RWPE2 (cell line): ENCODE measurements at regions not wholly inside any gene's neighbourhood (a gene's known extent, or its start where the extent isn't known, plus 50 kb on each side); places are given as distances from the start of the nearest gene placed in this dataset.

Experiments
- ATAC-seq: fragments of 200-7000 bp; cut with Tn5 transposase; 3 replicates; pipeline ENCODE4 v1.9.1; 2021; ENCODE audit warnings: low read depth
- DNase-seq: peaks from one replicate; pipeline ENCODE4 v3.0.0-alpha.2; 2020; ENCODE audit warnings: low spot score
- H3K27ac ChIP-seq: fragments of 450-650 bp; 2 replicates; pipeline ENCODE4 v1.5.1; 2017; ENCODE audit warnings: mild to moderate bottlenecking; ENCODE audit not compliant: poor library complexity, severe bottlenecking
- H3K27me3 ChIP-seq: fragments of 250-450 bp; sonication (Bioruptor Pico); 2 replicates; pipeline ENCODE4 v1.5.1; 2021; ENCODE audit warnings: mild to moderate bottlenecking, moderate library complexity; ENCODE audit not compliant: insufficient read depth, poor library complexity, severe bottlenecking
- H3K36me3 ChIP-seq: fragments of 250-450 bp; sonication (Bioruptor Pico); 2 replicates; pipeline ENCODE4 v1.5.1; 2020; ENCODE audit warnings: low read depth, mild to moderate bottlenecking, moderate library complexity
- H3K4me1 ChIP-seq: fragments of 250-450 bp; sonication (Bioruptor Pico); 2 replicates; pipeline ENCODE4 v1.5.1; 2021; ENCODE audit warnings: mild to moderate bottlenecking, moderate library complexity; ENCODE audit not compliant: insufficient read depth, poor library complexity, severe bottlenecking
- H3K4me3 ChIP-seq: fragments of 250-450 bp; sonication (Bioruptor Pico); 2 replicates; pipeline ENCODE4 v1.5.1; 2021; ENCODE audit warnings: mild to moderate bottlenecking, moderate library complexity; ENCODE audit not compliant: severe bottlenecking
- H3K9me3 ChIP-seq: fragments of 250-450 bp; sonication (Bioruptor Pico); 2 replicates; pipeline ENCODE4 v1.5.1; 2021; ENCODE audit warnings: mild to moderate bottlenecking, moderate library complexity; ENCODE audit not compliant: severe bottlenecking
- TF ChIP-seq, protein P1 (sequence below): fragments of 450-650 bp; IDR thresholded peaks from one replicate; pipeline ENCODE4 v1.5.1; 2017; ENCODE audit warnings: mild to moderate bottlenecking, moderate library complexity; ENCODE audit not compliant: poor library complexity, severe bottlenecking

DNA sequence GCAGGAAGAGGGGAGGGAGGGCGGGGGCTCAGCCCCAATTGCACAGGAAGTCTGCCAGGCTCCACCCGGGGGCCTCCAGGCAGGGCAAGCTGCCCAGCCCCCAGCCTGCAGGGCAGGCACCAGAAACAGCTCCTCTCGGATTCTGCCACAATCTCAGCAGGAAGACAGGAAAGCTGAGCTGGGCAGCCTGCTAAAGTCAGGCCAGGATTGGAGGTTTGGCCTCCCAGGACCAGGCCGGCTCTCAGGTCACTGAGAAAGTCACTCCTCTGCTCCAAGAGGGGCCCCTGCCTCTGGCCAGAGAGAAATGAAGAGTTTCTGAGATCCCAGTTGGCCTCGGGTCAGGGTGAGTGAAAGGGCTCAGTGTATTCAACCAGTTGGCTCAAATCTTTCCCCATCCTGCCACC, 54.6 kb upstream of the STXBP1 start:
- H3K27me3 ChIP-seq: no peaks in the 10 kb centered on the region
- TF ChIP-seq, protein P1, sequence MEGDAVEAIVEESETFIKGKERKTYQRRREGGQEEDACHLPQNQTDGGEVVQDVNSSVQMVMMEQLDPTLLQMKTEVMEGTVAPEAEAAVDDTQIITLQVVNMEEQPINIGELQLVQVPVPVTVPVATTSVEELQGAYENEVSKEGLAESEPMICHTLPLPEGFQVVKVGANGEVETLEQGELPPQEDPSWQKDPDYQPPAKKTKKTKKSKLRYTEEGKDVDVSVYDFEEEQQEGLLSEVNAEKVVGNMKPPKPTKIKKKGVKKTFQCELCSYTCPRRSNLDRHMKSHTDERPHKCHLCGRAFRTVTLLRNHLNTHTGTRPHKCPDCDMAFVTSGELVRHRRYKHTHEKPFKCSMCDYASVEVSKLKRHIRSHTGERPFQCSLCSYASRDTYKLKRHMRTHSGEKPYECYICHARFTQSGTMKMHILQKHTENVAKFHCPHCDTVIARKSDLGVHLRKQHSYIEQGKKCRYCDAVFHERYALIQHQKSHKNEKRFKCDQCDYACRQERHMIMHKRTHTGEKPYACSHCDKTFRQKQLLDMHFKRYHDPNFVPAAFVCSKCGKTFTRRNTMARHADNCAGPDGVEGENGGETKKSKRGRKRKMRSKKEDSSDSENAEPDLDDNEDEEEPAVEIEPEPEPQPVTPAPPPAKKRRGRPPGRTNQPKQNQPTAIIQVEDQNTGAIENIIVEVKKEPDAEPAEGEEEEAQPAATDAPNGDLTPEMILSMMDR: no peak
- no peaks in the 10 kb centered on the region for H3K9me3 ChIP-seq
- no peak overlapping the region for H3K4me3 ChIP-seq
- H3K36me3 ChIP-seq: peaks cover 70% of the 10 kb centered on the region
- peaks cover 71% of the 10 kb centered on the region for H3K4me1 ChIP-seq
- peak; percentile 69 for DNase-seq
- peak; percentile 19 for ATAC-seq
- H3K27ac ChIP-seq: peak overlapping the region; percentile 98

GRCh38 chr9:127557998-127558546, 54.0 kb upstream of the STXBP1 start:
- H3K36me3 ChIP-seq: peaks cover 71% of the 10 kb centered on the region
- TF ChIP-seq, protein P1: no peak
- H3K27me3 ChIP-seq: no peaks in the 10 kb centered on the region
- H3K27ac ChIP-seq: peak overlapping the region; percentile 98
- H3K4me1 ChIP-seq: peaks cover 77% of the 10 kb centered on the region
- peak; percentile 34 for DNase-seq
- no peak overlapping the region for H3K4me3 ChIP-seq
- ATAC-seq: no peak
- no peaks in the 10 kb centered on the region for H3K9me3 ChIP-seq

GRCh38 chr9:127558581-127559246, 53.4 kb upstream of the STXBP1 start:
- Histone ChIP-seq H3K4me1 (peaks cover 84% of the 10 kb centered on the region), H3K4me3 (no peak overlapping the region), H3K36me3 (peaks cover 72% of the 10 kb centered on the region), H3K9me3 (no peaks in the 10 kb centered on the region), H3K27me3 (no peaks in the 10 kb centered on the region), H3K27ac (peak overlapping the region; percentile 98)
- TF ChIP-seq, protein P1: no peak
- no peak for DNase-seq
- ATAC-seq: no peak

GRCh38 chr9:127559247-127559680, 52.8 kb upstream of the STXBP1 start:
- DNase-seq (peak; percentile 34), ATAC-seq (no peak)
- Histone ChIP-seq H3K36me3 (peaks cover 77% of the 10 kb centered on the region), H3K4me3 (no peak overlapping the region), H3K27me3 (no peaks in the 10 kb centered on the region), H3K4me1 (peaks cover 89% of the 10 kb centered on the region), H3K9me3 (no peaks in the 10 kb centered on the region), H3K27ac (peak overlapping the region; percentile 98)
- TF ChIP-seq, protein P1: no peak
